WTC11 (cell line): ENCODE measurements at regions not wholly inside any gene's neighbourhood (a gene's known extent, or its start where the extent isn't known, plus 50 kb on each side); places are given as distances from the start of the nearest gene placed in this dataset.

ENCODE experiments used
- ATAC-seq: fragments of 200-7000 bp; cut with Tn5 transposase; 2 replicates; pipeline ENCODE4 v1.10.0; 2021; ENCODE audit warnings: mild to moderate bottlenecking, moderate library complexity
- CTCF ChIA-PET: fragments of 300-600 bp; sonication (Branson Sonifier 250); formaldehyde crosslinking; loops from one replicate; lab custom pipeline; 2021; ENCODE audit warnings: antibody characterized with exemption; lab: Charles Lee
- POLR2A ChIA-PET: fragments of 350-600 bp; sonication (Branson Sonifier 250); formaldehyde crosslinking; loops from one replicate; lab custom pipeline; 2021; ENCODE audit warnings: antibody characterized with exemption; lab: Charles Lee
- DNase-seq: peaks from one replicate; pipeline ENCODE4 v3.0.0; 2021; ENCODE audit warnings: low spot score
- H3K27ac Mint-ChIP-seq: 2 replicates; pipeline ENCODE4 v1.8.0; 2021; ENCODE audit warnings: mixed read lengths
- H3K27me3 Mint-ChIP-seq: 2 replicates; pipeline ENCODE4 v1.8.0; 2021; ENCODE audit warnings: low read depth, mild to moderate bottlenecking, moderate library complexity, mixed read lengths
- H3K36me3 Mint-ChIP-seq: 2 replicates; pipeline ENCODE4 v1.8.0; 2021; ENCODE audit warnings: mixed read lengths
- H3K4me1 Mint-ChIP-seq: 2 replicates; pipeline ENCODE4 v1.8.0; 2022; ENCODE audit warnings: mixed read lengths
- H3K4me3 Mint-ChIP-seq: 2 replicates; pipeline ENCODE4 v1.8.0; 2021; ENCODE audit warnings: mild to moderate bottlenecking, moderate library complexity, mixed read lengths
- H3K9me3 Mint-ChIP-seq: 2 replicates; pipeline ENCODE4 v1.8.0; 2021; ENCODE audit warnings: mixed read lengths
- ATF1 ChIP-seq: sonication (generic); formaldehyde crosslinking; IDR thresholded peaks from 2 replicates; pipeline ENCODE4 v1.8.1; 2023; ENCODE audit warnings: mild to moderate bottlenecking, moderate library complexity, missing genetic modification reagents
- ATF2 ChIP-seq: sonication (generic); formaldehyde crosslinking; IDR thresholded peaks from 2 replicates; pipeline ENCODE4 v1.8.1; 2022; ENCODE audit warnings: low read depth, missing genetic modification reagents, borderline replicate concordance
- ATF6 ChIP-seq: sonication (generic); formaldehyde crosslinking; IDR thresholded peaks from 2 replicates; pipeline ENCODE4 v1.8.1; 2023; ENCODE audit warnings: mild to moderate bottlenecking, missing genetic modification reagents
- CBFB ChIP-seq: sonication (generic); formaldehyde crosslinking; IDR thresholded peaks from 2 replicates; pipeline ENCODE4 v1.8.1; 2022; ENCODE audit warnings: mild to moderate bottlenecking, low read depth, missing genetic modification reagents
- EMX1 ChIP-seq: fragments of 250-450 bp; sonication (Bioruptor Pico); IDR thresholded peaks from 2 replicates; pipeline ENCODE4 v1.8.0; 2021; ENCODE audit warnings: mild to moderate bottlenecking
- ESRRA ChIP-seq: sonication (generic); formaldehyde crosslinking; IDR thresholded peaks from 2 replicates; pipeline ENCODE4 v1.8.1; 2022; ENCODE audit warnings: mild to moderate bottlenecking, missing genetic modification reagents, borderline replicate concordance
- GABPB1 ChIP-seq: sonication (generic); formaldehyde crosslinking; IDR thresholded peaks from 2 replicates; pipeline ENCODE4 v1.8.1; 2023; ENCODE audit warnings: mild to moderate bottlenecking, missing genetic modification reagents
- HMGXB4 ChIP-seq: sonication (generic); formaldehyde crosslinking; IDR thresholded peaks from 2 replicates; pipeline ENCODE4 v1.8.1; 2023; ENCODE audit warnings: mild to moderate bottlenecking, moderate library complexity, missing genetic modification reagents
- JUN ChIP-seq: sonication (generic); formaldehyde crosslinking; IDR thresholded peaks from 2 replicates; pipeline ENCODE4 v1.8.0; 2023; ENCODE audit warnings: mild to moderate bottlenecking, missing genetic modification reagents
- MLX ChIP-seq: sonication (generic); formaldehyde crosslinking; IDR thresholded peaks from 2 replicates; pipeline ENCODE4 v1.8.1; 2023; ENCODE audit warnings: mild to moderate bottlenecking, missing genetic modification reagents, moderate library complexity
- NFATC4 ChIP-seq: fragments of 250-450 bp; sonication (Bioruptor Pico); IDR thresholded peaks from 2 replicates; pipeline ENCODE4 v1.9.0; 2021; ENCODE audit warnings: mild to moderate bottlenecking
- NR2C2 ChIP-seq: sonication (generic); formaldehyde crosslinking; IDR thresholded peaks from 2 replicates; pipeline ENCODE4 v1.8.0; 2022; ENCODE audit warnings: mild to moderate bottlenecking, missing genetic modification reagents
- SMAD3 ChIP-seq: sonication (generic); formaldehyde crosslinking; IDR thresholded peaks from 2 replicates; pipeline ENCODE4 v1.8.0; 2022; ENCODE audit warnings: missing genetic modification reagents, mild to moderate bottlenecking, borderline replicate concordance
- SOX15 ChIP-seq: fragments of 250-450 bp; sonication (Bioruptor Pico); IDR thresholded peaks from 2 replicates; pipeline ENCODE4 v1.9.0; 2021; ENCODE audit warnings: mild to moderate bottlenecking
- TCF7 ChIP-seq: sonication (generic); formaldehyde crosslinking; IDR thresholded peaks from 2 replicates; pipeline ENCODE4 v1.8.0; 2022; ENCODE audit warnings: mild to moderate bottlenecking, low read depth, missing genetic modification reagents, moderate library complexity
- TEAD4 ChIP-seq: sonication (generic); formaldehyde crosslinking; IDR thresholded peaks from 2 replicates; pipeline ENCODE4 v1.8.0; 2022; ENCODE audit warnings: mild to moderate bottlenecking, missing genetic modification reagents
- ZBTB21 ChIP-seq: sonication (generic); formaldehyde crosslinking; IDR thresholded peaks from 2 replicates; pipeline ENCODE4 v1.8.1; 2023; ENCODE audit warnings: mild to moderate bottlenecking, missing genetic modification reagents, borderline replicate concordance
- ZNF121 ChIP-seq: sonication (generic); formaldehyde crosslinking; IDR thresholded peaks from 2 replicates; pipeline ENCODE4 v1.8.0; 2023; ENCODE audit warnings: missing genetic modification reagents
- ZNF263 ChIP-seq: sonication (generic); formaldehyde crosslinking; IDR thresholded peaks from 2 replicates; pipeline ENCODE4 v1.8.1; 2022; ENCODE audit warnings: low read depth, mild to moderate bottlenecking, moderate library complexity, missing genetic modification reagents
- ZNF281 ChIP-seq: sonication (generic); formaldehyde crosslinking; IDR thresholded peaks from 2 replicates; pipeline ENCODE4 v1.8.0; 2023; ENCODE audit warnings: mild to moderate bottlenecking, missing genetic modification reagents
- ZNF416 ChIP-seq: fragments of 250-450 bp; sonication (Bioruptor Pico); IDR thresholded peaks from 2 replicates; pipeline ENCODE4 v1.9.0; 2021; ENCODE audit warnings: mild to moderate bottlenecking, inconsistent platforms
- ZNF671 ChIP-seq: fragments of 250-450 bp; sonication (Bioruptor Pico); IDR thresholded peaks from 2 replicates; pipeline ENCODE4 v1.8.0; 2021; ENCODE audit warnings: mild to moderate bottlenecking
- ZSCAN18 ChIP-seq: fragments of 250-450 bp; sonication (Bioruptor Pico); IDR thresholded peaks from 2 replicates; pipeline ENCODE4 v2.1.2; 2022; ENCODE audit warnings: mild to moderate bottlenecking, moderate library complexity

- peaks cover 21% of the 10 kb centered on the region; the same call in 1 of the 2 replicates for H3K36me3 Mint-ChIP-seq
- peaks cover 30% of the 10 kb centered on the region for H3K9me3 Mint-ChIP-seq
- ChIA-PET POLR2A (no interaction called here), CTCF (no interaction called here)
- ATAC-seq (no peak), DNase-seq (no peak)
- H3K27ac Mint-ChIP-seq: no peak overlapping the region
- no peaks in the 10 kb centered on the region for H3K4me1 Mint-ChIP-seq
- no peak for TF ChIP-seq TEAD4 (CRISPR knock-in tag)
- no peak for TF ChIP-seq ZNF671 (CRISPR knock-in tag)
- TF ChIP-seq CBFB (CRISPR knock-in tag): no peak
- TF ChIP-seq ESRRA: no peak
- TF ChIP-seq ATF2 (CRISPR knock-in tag): no peak
- no peak for TF ChIP-seq ZNF121 (CRISPR knock-in tag)
- TF ChIP-seq ATF1 (CRISPR knock-in tag): no peak
- no peak for TF ChIP-seq SOX15
- no peak for TF ChIP-seq ZNF263
- TF ChIP-seq NFATC4 (CRISPR knock-in tag): no peak
- no peak for TF ChIP-seq MLX
- no peak for TF ChIP-seq ATF6 (CRISPR knock-in tag)
- no peak for TF ChIP-seq ZSCAN18
- TF ChIP-seq TCF7 (CRISPR knock-in tag): no peak
- TF ChIP-seq SMAD3 (CRISPR knock-in tag): no peak
- TF ChIP-seq GABPB1 (CRISPR knock-in tag): no peak
- TF ChIP-seq HMGXB4 (CRISPR knock-in tag): no peak
- no peaks in the 10 kb centered on the region; the same call in 1 of the 2 replicates for H3K27me3 Mint-ChIP-seq
- no peak overlapping the region for H3K4me3 Mint-ChIP-seq
Observed at GRCh38 chr10:64786989-64787388, 1265.8 kb downstream of the REEP3 start.

- peaks cover 5% of the 10 kb centered on the region; the same call in 1 of the 2 replicates for H3K9me3 Mint-ChIP-seq
- H3K36me3 Mint-ChIP-seq: no peaks in the 10 kb centered on the region
- CTCF ChIA-PET: no interaction called here
- ATAC-seq (no peak), DNase-seq (no peak)
- no peak overlapping the region for H3K27ac Mint-ChIP-seq
- H3K4me1 Mint-ChIP-seq: no peaks in the 10 kb centered on the region
- no peak overlapping the region for H3K4me3 Mint-ChIP-seq
- no peaks in the 10 kb centered on the region for H3K27me3 Mint-ChIP-seq
- POLR2A ChIA-PET: no interaction called here
- TF ChIP-seq ZNF416 (CRISPR knock-in tag): no peak
- no peak for TF ChIP-seq EMX1 (CRISPR knock-in tag)
- TF ChIP-seq ZNF281: no peak
- TF ChIP-seq ZBTB21 (CRISPR knock-in tag): no peak
- no peak for TF ChIP-seq NR2C2
- TF ChIP-seq TCF7 (CRISPR knock-in tag): no peak
- no peak for TF ChIP-seq JUN (CRISPR knock-in tag)
- no peak for TF ChIP-seq ATF6 (CRISPR knock-in tag)
- TF ChIP-seq NFATC4 (CRISPR knock-in tag): no peak
Observed at GRCh38 chr10:64795847-64796246, 1274.6 kb downstream of the REEP3 start.
